Calu3 (cell line): ENCODE measurements at regions not wholly inside any gene's neighbourhood (a gene's known extent, or its start where the extent isn't known, plus 50 kb on each side); places are given as distances from the start of the nearest gene placed in this dataset.

Experiments used
- BruUV-seq: library from RNA; stranded (reverse); fragments of 400-500 nt; replicated peaks from 2 replicates; lab custom pipeline; 2021; lab: Mats Ljungman, UMichigan
- CTCF ChIA-PET: fragments of 300-600 bp; sonication (Branson Sonifier 250); formaldehyde crosslinking; loops from one replicate; lab custom pipeline; 2022; ENCODE audit warnings: antibody characterized with exemption; lab: Charles Lee
- DNase-seq: peaks from one replicate; pipeline ENCODE4 v3.0.0; 2022
- H3K27ac Mint-ChIP-seq: one replicate; pipeline ENCODE4 v1.8.0; 2022; ENCODE audit warnings: mixed read lengths; ENCODE audit not compliant: unreplicated experiment
- H3K27me3 Mint-ChIP-seq: one replicate; pipeline ENCODE4 v1.8.0; 2022; ENCODE audit warnings: mixed read lengths; ENCODE audit not compliant: unreplicated experiment
- H3K36me3 Mint-ChIP-seq: one replicate; pipeline ENCODE4 v1.8.0; 2022; ENCODE audit warnings: mild to moderate bottlenecking, moderate library complexity, mixed read lengths; ENCODE audit not compliant: insufficient read depth, unreplicated experiment
- H3K4me1 Mint-ChIP-seq: one replicate; pipeline ENCODE4 v1.8.0; 2022; ENCODE audit warnings: mild to moderate bottlenecking, low read depth, mixed read lengths; ENCODE audit not compliant: unreplicated experiment
- H3K4me3 Mint-ChIP-seq: one replicate; pipeline ENCODE4 v1.8.0; 2022; ENCODE audit warnings: mild to moderate bottlenecking, low read depth, moderate library complexity, mixed read lengths; ENCODE audit not compliant: unreplicated experiment
- H3K9me3 Mint-ChIP-seq: one replicate; pipeline ENCODE4 v1.8.0; 2022; ENCODE audit warnings: low read depth, mixed read lengths; ENCODE audit not compliant: unreplicated experiment
- CTCF ChIP-seq: fragments of 200-600 bp; IDR thresholded peaks from one replicate; pipeline ENCODE4 v1.8.0; 2022; ENCODE audit warnings: antibody characterized with exemption; ENCODE audit not compliant: unreplicated experiment
- intact Hi-C: fragments of 100-400 bp; cut with micrococcal nuclease; formaldehyde crosslinking; loops from one replicate; pipeline ENCODE4 v1.10.0; 2022; ENCODE audit not compliant: unreplicated experiment

- Mint-ChIP-seq H3K36me3 (no peaks in the 10 kb centered on the region), H3K27ac (no peak overlapping the region), H3K27me3 (no peaks in the 10 kb centered on the region), H3K4me3 (no peak overlapping the region), H3K4me1 (no peaks in the 10 kb centered on the region), H3K9me3 (peaks cover 3% of the 10 kb centered on the region)
- intact Hi-C loops: no loop called here
- TF ChIP-seq CTCF: no peak
- CTCF ChIA-PET: no interaction called here
- DNase-seq: no peak
- no TSS peak for BruUV-seq
These were observed 89.9 kb upstream of the PTCHD4 start for GRCh38 chr6:48200869-48201390.

GRCh38 chr6:48199499-48199898, 88.5 kb upstream of the PTCHD4 start:
- H3K36me3 Mint-ChIP-seq: no peaks in the 10 kb centered on the region
- no peak for TF ChIP-seq CTCF
- intact Hi-C loops: loop anchor here (10.0 kb wide), 1 partner anchor 265 kb away; no protein-coding TSS in a partner anchor
- BruUV-seq: no TSS peak
- H3K4me1 Mint-ChIP-seq: no peaks in the 10 kb centered on the region
- CTCF ChIA-PET: no interaction called here
- no peak overlapping the region for H3K27ac Mint-ChIP-seq
- no peaks in the 10 kb centered on the region for H3K27me3 Mint-ChIP-seq
- DNase-seq: no peak
- no peak overlapping the region for H3K4me3 Mint-ChIP-seq
- peaks cover 3% of the 10 kb centered on the region for H3K9me3 Mint-ChIP-seq

- no peaks in the 10 kb centered on the region for H3K4me1 Mint-ChIP-seq
These were observed 86.9 kb upstream of the PTCHD4 start for GRCh38 chr6:48197941-48198340.

GRCh38 chr6:48194596-48195295, 83.7 kb upstream of the PTCHD4 start:
- CTCF ChIA-PET: no interaction called here
- no peak for TF ChIP-seq CTCF
- H3K27ac Mint-ChIP-seq: no peak overlapping the region
- intact Hi-C loops: loop anchor here (10.0 kb wide), 1 partner anchor 270 kb away; no protein-coding TSS in a partner anchor
- no peaks in the 10 kb centered on the region for H3K9me3 Mint-ChIP-seq
- H3K4me1 Mint-ChIP-seq: no peaks in the 10 kb centered on the region
- no peak overlapping the region for H3K4me3 Mint-ChIP-seq
- no peaks in the 10 kb centered on the region for H3K27me3 Mint-ChIP-seq
- no peak for DNase-seq
- H3K36me3 Mint-ChIP-seq: no peaks in the 10 kb centered on the region
- no TSS peak for BruUV-seq

More at GRCh38 chr6:48197941-48198340, 86.9 kb upstream of the PTCHD4 start:
- no peak overlapping the region for H3K4me3 Mint-ChIP-seq
- no peak overlapping the region for H3K27ac Mint-ChIP-seq
- H3K36me3 Mint-ChIP-seq: no peaks in the 10 kb centered on the region
- no peak for TF ChIP-seq CTCF
- intact Hi-C loops: loop anchor here (10.0 kb wide), 1 partner anchor 267 kb away; no protein-coding TSS in a partner anchor
- H3K9me3 Mint-ChIP-seq: peaks cover 3% of the 10 kb centered on the region
- H3K27me3 Mint-ChIP-seq: no peaks in the 10 kb centered on the region
- CTCF ChIA-PET: no interaction called here
- DNase-seq: no peak
- BruUV-seq: no TSS peak
